Cardiac muscle cell (in vitro differentiated cells and primary cell): ENCODE measurements at regions not wholly inside any gene's neighbourhood (a gene's known extent, or its start where the extent isn't known, plus 50 kb on each side); places are given as distances from the start of the nearest gene placed in this dataset.

Source experiments
- DNase-seq, 2 donors: peaks; one replicate each; pipeline versions ENCODE4 v3.0.0 to v3.0.0-alpha.2; 2010 to 2017; ENCODE audit warnings: low read depth in 1 of 2, low spot score in 1 of 2
- H3K27ac ChIP-seq: fragments of 200-600 bp; sonication (generic); 2 replicates; pipeline ENCODE4 v1.5.1; 2016
- H3K27me3 ChIP-seq: fragments of 200-600 bp; sonication (generic); 2 replicates; pipeline ENCODE4 v1.6.0; 2016; ENCODE audit warnings: control low read depth
- H3K36me3 ChIP-seq: fragments of 200-600 bp; sonication (generic); 2 replicates; pipeline ENCODE4 v1.5.1; 2016; ENCODE audit warnings: control low read depth
- H3K4me1 ChIP-seq: fragments of 200-600 bp; sonication (generic); 2 replicates; pipeline ENCODE4 v1.8.1; 2017; ENCODE audit warnings: low read depth, mild to moderate bottlenecking, mixed run types
- H3K4me3 ChIP-seq: fragments of 200-600 bp; sonication (generic); 2 replicates; pipeline ENCODE4 v1.5.1; 2016; ENCODE audit warnings: mild to moderate bottlenecking
- H3K9me3 ChIP-seq: fragments of 200-600 bp; sonication (generic); 2 replicates; pipeline ENCODE4 v1.5.1; 2017; ENCODE audit warnings: low read depth, mild to moderate bottlenecking, control low read depth
- TF ChIP-seq, protein P1 (sequence below): IDR thresholded peaks from 2 replicates; pipeline ENCODE4 v1.5.1; 2012; ENCODE audit warnings: low read depth, mild to moderate bottlenecking, low read length

DNA sequence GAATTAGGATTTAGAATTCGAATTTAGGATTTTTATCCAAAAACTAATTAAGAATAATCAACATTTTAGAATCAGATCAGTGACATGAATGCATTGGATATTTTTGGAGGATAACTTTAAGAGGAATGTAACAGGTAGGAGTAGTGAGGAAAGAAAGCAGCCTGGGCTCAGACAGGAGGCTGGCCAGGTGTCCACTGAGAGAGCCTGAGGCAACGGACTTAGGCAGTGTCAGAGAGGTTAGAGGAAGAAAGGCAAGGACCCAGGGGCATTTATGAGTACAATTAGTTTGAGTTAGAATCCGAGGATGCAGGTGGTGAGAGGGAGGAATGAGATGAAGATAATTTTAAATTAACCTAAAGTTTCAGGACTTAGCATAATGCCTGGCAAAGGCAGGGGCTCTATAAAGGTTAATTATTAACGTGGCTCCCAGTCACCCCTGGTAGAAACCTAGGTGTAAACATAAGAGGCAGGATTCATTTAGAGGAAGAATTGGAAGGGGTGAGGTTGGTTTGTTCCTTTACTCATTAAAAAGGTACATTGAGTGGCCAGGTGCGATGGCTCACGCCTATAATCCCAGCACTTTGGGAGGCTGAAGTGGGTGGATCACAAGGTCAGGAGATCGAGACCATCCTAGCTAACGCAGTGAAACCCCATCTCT is 507.1 kb downstream of the TMEM182 start:
- TF ChIP-seq, protein P1, sequence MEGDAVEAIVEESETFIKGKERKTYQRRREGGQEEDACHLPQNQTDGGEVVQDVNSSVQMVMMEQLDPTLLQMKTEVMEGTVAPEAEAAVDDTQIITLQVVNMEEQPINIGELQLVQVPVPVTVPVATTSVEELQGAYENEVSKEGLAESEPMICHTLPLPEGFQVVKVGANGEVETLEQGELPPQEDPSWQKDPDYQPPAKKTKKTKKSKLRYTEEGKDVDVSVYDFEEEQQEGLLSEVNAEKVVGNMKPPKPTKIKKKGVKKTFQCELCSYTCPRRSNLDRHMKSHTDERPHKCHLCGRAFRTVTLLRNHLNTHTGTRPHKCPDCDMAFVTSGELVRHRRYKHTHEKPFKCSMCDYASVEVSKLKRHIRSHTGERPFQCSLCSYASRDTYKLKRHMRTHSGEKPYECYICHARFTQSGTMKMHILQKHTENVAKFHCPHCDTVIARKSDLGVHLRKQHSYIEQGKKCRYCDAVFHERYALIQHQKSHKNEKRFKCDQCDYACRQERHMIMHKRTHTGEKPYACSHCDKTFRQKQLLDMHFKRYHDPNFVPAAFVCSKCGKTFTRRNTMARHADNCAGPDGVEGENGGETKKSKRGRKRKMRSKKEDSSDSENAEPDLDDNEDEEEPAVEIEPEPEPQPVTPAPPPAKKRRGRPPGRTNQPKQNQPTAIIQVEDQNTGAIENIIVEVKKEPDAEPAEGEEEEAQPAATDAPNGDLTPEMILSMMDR: no peak

DNA sequence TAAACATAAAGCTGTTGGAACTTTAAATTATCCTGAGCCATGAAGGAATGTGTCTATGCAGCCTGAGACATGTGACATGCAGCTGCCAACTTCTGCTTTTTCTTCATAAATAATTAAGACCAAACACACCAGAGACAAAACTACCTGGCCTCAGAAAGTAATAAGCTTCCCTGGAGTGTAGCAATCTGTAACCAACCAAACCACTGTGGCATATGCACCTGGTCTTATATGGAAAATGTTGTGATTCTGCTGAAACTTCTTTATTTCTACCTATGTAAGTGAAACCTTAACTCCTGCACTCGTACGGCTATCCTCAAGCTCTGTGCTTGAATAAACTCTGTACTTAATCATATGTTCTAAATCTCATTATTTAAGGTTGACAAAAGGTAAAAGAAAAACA is 515.0 kb downstream of the TMEM182 start:
- Histone ChIP-seq H3K4me1 (no peaks in the 10 kb centered on the region), H3K36me3 (no peaks in the 10 kb centered on the region), H3K4me3 (no peak overlapping the region), H3K27me3 (no peaks in the 10 kb centered on the region), H3K27ac (no peak overlapping the region), H3K9me3 (no peaks in the 10 kb centered on the region)
- TF ChIP-seq, protein P1: no peak
- no peak for DNase-seq

More for the DNA sequence above, 507.1 kb downstream of the TMEM182 start:
- no peaks in the 10 kb centered on the region for H3K27me3 ChIP-seq
- no peaks in the 10 kb centered on the region for H3K9me3 ChIP-seq
- H3K4me3 ChIP-seq: no peak overlapping the region
- H3K36me3 ChIP-seq: no peaks in the 10 kb centered on the region
- DNase-seq: no peak
- H3K27ac ChIP-seq: no peak overlapping the region
- no peaks in the 10 kb centered on the region for H3K4me1 ChIP-seq

DNA sequence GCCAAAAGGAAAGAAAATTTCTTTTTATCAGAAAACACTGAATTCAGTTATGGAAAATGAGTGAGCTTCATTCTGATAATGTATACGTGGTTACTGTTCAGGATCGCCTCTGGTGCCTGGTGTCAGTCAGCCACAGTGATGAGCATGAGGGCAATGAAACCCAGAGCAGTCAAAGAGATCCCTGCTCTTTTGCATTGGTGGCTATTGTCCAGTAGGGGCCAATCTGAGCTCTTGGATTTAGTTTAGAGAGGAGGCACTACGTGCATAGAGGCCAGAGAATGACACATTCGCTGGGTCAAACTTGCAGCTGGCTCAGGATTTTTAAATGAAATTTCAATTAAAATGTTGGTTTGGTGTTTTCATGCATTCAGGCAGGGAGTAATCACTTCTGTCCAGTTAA is 522.9 kb downstream of the TMEM182 start:
- TF ChIP-seq, protein P1: no peak
- Histone ChIP-seq H3K27ac (no peak overlapping the region), H3K9me3 (no peaks in the 10 kb centered on the region), H3K27me3 (no peaks in the 10 kb centered on the region), H3K36me3 (no peaks in the 10 kb centered on the region), H3K4me1 (no peaks in the 10 kb centered on the region), H3K4me3 (no peak overlapping the region)
- no peak for DNase-seq

DNA sequence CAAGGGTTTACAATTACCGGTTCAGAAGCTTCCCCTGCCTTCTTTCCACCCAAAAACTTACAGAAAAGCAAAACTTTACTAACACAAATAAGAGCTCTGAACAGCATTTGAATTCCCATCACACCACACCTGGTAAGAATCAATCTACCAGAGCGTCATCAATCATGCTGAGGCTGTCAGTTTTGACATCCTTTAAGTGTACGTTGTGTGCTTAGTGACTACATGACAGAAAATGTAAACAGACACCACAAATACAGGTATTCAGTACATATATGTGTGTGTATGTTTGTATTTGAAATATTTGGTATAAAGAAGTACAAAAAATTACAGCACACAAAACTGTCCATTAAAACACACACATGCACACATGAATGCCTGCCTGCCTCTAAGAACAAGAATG is 523.5 kb downstream of the TMEM182 start:
- Histone ChIP-seq H3K4me1 (no peaks in the 10 kb centered on the region), H3K9me3 (no peaks in the 10 kb centered on the region), H3K27ac (no peak overlapping the region), H3K4me3 (no peak overlapping the region), H3K36me3 (no peaks in the 10 kb centered on the region), H3K27me3 (no peaks in the 10 kb centered on the region)
- no peak for DNase-seq
- TF ChIP-seq, protein P1: no peak

DNA sequence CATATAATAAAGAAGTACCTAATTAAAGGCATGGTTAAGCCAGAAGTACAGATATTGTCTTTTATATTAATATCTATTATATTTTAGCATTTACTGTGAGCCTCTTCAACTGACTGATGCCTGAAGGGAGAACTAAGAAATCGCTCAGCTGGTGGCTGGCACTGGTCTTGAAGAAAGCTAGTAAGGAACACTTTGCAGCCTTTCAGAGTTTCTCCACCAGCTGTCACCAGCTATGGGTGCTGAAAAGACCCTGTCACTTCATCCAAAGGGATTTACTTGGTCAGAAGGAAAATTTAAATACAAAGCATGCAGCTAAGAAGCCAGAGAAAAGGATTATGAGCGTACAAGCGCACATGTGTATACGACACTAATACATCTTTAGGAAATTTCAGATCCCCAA is 525.9 kb downstream of the TMEM182 start:
- H3K36me3 ChIP-seq: no peaks in the 10 kb centered on the region
- no peak overlapping the region for H3K4me3 ChIP-seq
- TF ChIP-seq, protein P1: no peak
- no peaks in the 10 kb centered on the region for H3K4me1 ChIP-seq
- H3K27ac ChIP-seq: no peak overlapping the region
- DNase-seq: peak in 1 of 2 donors; percentile 35
- no peaks in the 10 kb centered on the region for H3K27me3 ChIP-seq
- H3K9me3 ChIP-seq: no peaks in the 10 kb centered on the region
